GM12878 (cell line): ENCODE measurements at regions not wholly inside any gene's neighbourhood (a gene's known extent, or its start where the extent isn't known, plus 50 kb on each side); places are given as distances from the start of the nearest gene placed in this dataset.

Experiments used
- ATAC-seq: fragments of 200-7000 bp; cut with Tn5 transposase; 3 replicates; pipeline ENCODE4 v1.9.1; 2020; ENCODE audit warnings: mild to moderate bottlenecking, moderate library complexity
- BruUV-seq: library from RNA; stranded (reverse); fragments of 400-500 nt; replicated peaks from 2 replicates; lab custom pipeline; 2021; lab: Mats Ljungman, UMichigan
- CTCF ChIA-PET: fragments of 300-600 bp; sonication (Branson Sonifier 250); formaldehyde crosslinking; extraction: SDS; loops from one replicate; lab custom pipeline; 2021; ENCODE audit warnings: inconsistent platforms; lab: Yijun Ruan, JAX
- POLR2A ChIA-PET: fragments of 350-600 bp; formaldehyde crosslinking; extraction: SDS; loops from one replicate; lab custom pipeline; 2021; ENCODE audit warnings: inconsistent platforms; lab: Charles Lee
- RAD21 ChIA-PET: fragments of 300-600 bp; sonication (Branson Sonifier 250); formaldehyde crosslinking; loops from one replicate; lab custom pipeline; 2023; ENCODE audit warnings: antibody characterized with exemption; ENCODE audit not compliant: unreplicated experiment; lab: Charles Lee
- SMC1A ChIA-PET: fragments of 300-600 bp; sonication (Branson Sonifier 250); formaldehyde crosslinking; loops from one replicate; lab custom pipeline; 2023; ENCODE audit not compliant: unreplicated experiment, uncharacterized antibody; lab: Charles Lee
- DNase-seq: peaks from one replicate; pipeline ENCODE4 v3.0.0-alpha.2; 2011; ENCODE audit warnings: low read depth, low spot score
- FAIRE-seq: peaks from 3 replicates; lab custom pipeline; 2011; peaks lifted over from hg19 to GRCh38; lab: Jason Lieb, UNC
- H2AFZ ChIP-seq: 2 replicates; pipeline ENCODE4 v1.6.0; 2011; ENCODE audit warnings: low read depth, low read length, control low read depth; ENCODE audit not compliant: control insufficient read depth
- H3K27ac ChIP-seq: 2 replicates; pipeline ENCODE4 v1.5.1; 2011; ENCODE audit warnings: control low read depth; ENCODE audit not compliant: control insufficient read depth, insufficient read depth
- H3K27me3 ChIP-seq, 2 experiments: replicated peaks in 1 of 2; 2 replicates each; pipeline versions ENCODE4 v1.6.0 to v1.6.1; 2011; ENCODE audit warnings: low read length in 1 of 2; ENCODE audit not compliant: control insufficient read depth in 2 of 2, insufficient read depth in 2 of 2
- H3K36me3 ChIP-seq, 2 experiments: 2 replicates each; pipeline ENCODE4 v1.5.1; 2011; ENCODE audit warnings: low read length in 1 of 2; ENCODE audit not compliant: control insufficient read depth in 2 of 2, insufficient read depth in 2 of 2
- H3K4me1 ChIP-seq: 2 replicates; pipeline ENCODE4 v1.6.1; 2011; ENCODE audit warnings: mild to moderate bottlenecking, low read length, moderate library complexity, mixed read lengths; ENCODE audit not compliant: control insufficient read depth, insufficient read depth
- H3K4me2 ChIP-seq: 2 replicates; pipeline ENCODE4 v1.6.0; 2011; ENCODE audit warnings: control low read depth; ENCODE audit not compliant: control insufficient read depth, insufficient read depth
- H3K4me3 ChIP-seq: fragments of 200-600 bp; sonication (generic); 2 replicates; pipeline ENCODE4 v1.5.1; 2016
- H3K79me2 ChIP-seq: 2 replicates; pipeline ENCODE4 v1.6.0; 2011; ENCODE audit warnings: low read length; ENCODE audit not compliant: control insufficient read depth, insufficient read depth
- H3K9ac ChIP-seq: 2 replicates; pipeline ENCODE4 v1.8.0; 2011; ENCODE audit warnings: low read length, control low read depth, mixed read lengths; ENCODE audit not compliant: control insufficient read depth, insufficient read depth
- H3K9me3 ChIP-seq: replicated peaks from 3 replicates; pipeline ENCODE4 v1.5.1; 2011; ENCODE audit warnings: mild to moderate bottlenecking, low read length; ENCODE audit not compliant: control insufficient read depth, insufficient read depth
- H4K20me1 ChIP-seq: 2 replicates; pipeline ENCODE4 v1.6.0; 2011; ENCODE audit not compliant: control insufficient read depth, insufficient read depth
- BCL11A ChIP-seq: IDR thresholded peaks from 2 replicates; pipeline ENCODE4 v1.6.1; 2011; ENCODE audit warnings: low read depth, low read length
- CHD1 ChIP-seq: IDR thresholded peaks from 2 replicates; pipeline ENCODE4 v1.6.1; 2012; ENCODE audit warnings: low read depth, low read length, improper control_type of control experiment
- EZH2 ChIP-seq: IDR thresholded peaks from 2 replicates; pipeline ENCODE4 v1.6.1; 2012; ENCODE audit warnings: low read depth, mild to moderate bottlenecking, control low read depth, inconsistent platforms, low read length, borderline replicate concordance; ENCODE audit not compliant: control insufficient read depth
- GATAD2B ChIP-seq: fragments of 450-650 bp; conservative IDR thresholded peaks from 2 replicates; pipeline ENCODE4 v1.6.1; 2017; ENCODE audit warnings: low read depth, mild to moderate bottlenecking, moderate library complexity
- HDAC2 ChIP-seq: fragments of 200-600 bp; sonication (generic); IDR thresholded peaks from 2 replicates; pipeline ENCODE4 v1.6.1; 2017
- MEF2B ChIP-seq: fragments of 450-650 bp; IDR thresholded peaks from 2 replicates; pipeline ENCODE4 v1.6.1; 2018; ENCODE audit warnings: mild to moderate bottlenecking, moderate library complexity; ENCODE audit not compliant: partially characterized antibody, poor library complexity, severe bottlenecking
- PKNOX1 ChIP-seq: fragments of 450-650 bp; IDR thresholded peaks from 2 replicates; pipeline ENCODE4 v1.6.1; 2016; ENCODE audit warnings: mild to moderate bottlenecking
- RB1 ChIP-seq: fragments of 450-650 bp; formaldehyde crosslinking; IDR thresholded peaks from 2 replicates; pipeline ENCODE4 v1.6.1; 2017; ENCODE audit warnings: mild to moderate bottlenecking, borderline replicate concordance
- SMAD5 ChIP-seq: IDR thresholded peaks from 2 replicates; pipeline ENCODE4 v1.6.1; 2016; ENCODE audit warnings: antibody characterized with exemption, low read depth
- ZBTB11 ChIP-seq: fragments of 450-650 bp; formaldehyde crosslinking; IDR thresholded peaks from 2 replicates; pipeline ENCODE4 v1.5.0; 2022; ENCODE audit warnings: mild to moderate bottlenecking, missing genetic modification characterization
- ZNF207 ChIP-seq: fragments of 450-650 bp; IDR thresholded peaks from 2 replicates; pipeline ENCODE4 v1.6.1; 2014; ENCODE audit warnings: antibody characterized with exemption, mild to moderate bottlenecking, borderline replicate concordance
- WGBS: methylation state at CpG from one replicate; pipeline ENCODE4 v1.1.6; 2016; ENCODE audit warnings: low lambda C conversion rate; ENCODE audit not compliant: insufficient replicate concordance, insufficient coverage; ENCODE audit errors: missing lambda C conversion rate; 5-methylcytosine and 5-hydroxymethylcytosine counted together
- in situ Hi-C: fragments of 300-500 bp; cut with MboI; formaldehyde crosslinking; loops from 9 replicates; pipeline ENCODE4 v1.14.3; 2018; ENCODE audit warnings: mixed read lengths
- intact Hi-C: fragments of 100-400 bp; cut with micrococcal nuclease; formaldehyde crosslinking; loops from one replicate; pipeline ENCODE4 v1.14.2; 2022; ENCODE audit not compliant: unreplicated experiment
- TF ChIP-seq, protein P1 (sequence below): IDR thresholded peaks from 2 replicates; pipeline ENCODE4 v1.6.1; 2012; ENCODE audit warnings: low read depth, low read length, improper control_type of control experiment
- TF ChIP-seq, protein P2 (sequence below): fragments of 450-650 bp; formaldehyde crosslinking; IDR thresholded peaks from 2 replicates; pipeline ENCODE4 v1.4.0; 2022; ENCODE audit warnings: mild to moderate bottlenecking, moderate library complexity

- TF ChIP-seq ZBTB11 (CRISPR knock-in tag) (no peak), GATAD2B (no peak)
- TF ChIP-seq, protein P1, sequence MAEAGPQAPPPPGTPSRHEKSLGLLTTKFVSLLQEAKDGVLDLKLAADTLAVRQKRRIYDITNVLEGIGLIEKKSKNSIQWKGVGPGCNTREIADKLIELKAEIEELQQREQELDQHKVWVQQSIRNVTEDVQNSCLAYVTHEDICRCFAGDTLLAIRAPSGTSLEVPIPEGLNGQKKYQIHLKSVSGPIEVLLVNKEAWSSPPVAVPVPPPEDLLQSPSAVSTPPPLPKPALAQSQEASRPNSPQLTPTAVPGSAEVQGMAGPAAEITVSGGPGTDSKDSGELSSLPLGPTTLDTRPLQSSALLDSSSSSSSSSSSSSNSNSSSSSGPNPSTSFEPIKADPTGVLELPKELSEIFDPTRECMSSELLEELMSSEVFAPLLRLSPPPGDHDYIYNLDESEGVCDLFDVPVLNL = no peak
Observed at GRCh38 chr10:114770009-114770408, 51.6 kb upstream of the FHIP2A start (continued).

DNA sequence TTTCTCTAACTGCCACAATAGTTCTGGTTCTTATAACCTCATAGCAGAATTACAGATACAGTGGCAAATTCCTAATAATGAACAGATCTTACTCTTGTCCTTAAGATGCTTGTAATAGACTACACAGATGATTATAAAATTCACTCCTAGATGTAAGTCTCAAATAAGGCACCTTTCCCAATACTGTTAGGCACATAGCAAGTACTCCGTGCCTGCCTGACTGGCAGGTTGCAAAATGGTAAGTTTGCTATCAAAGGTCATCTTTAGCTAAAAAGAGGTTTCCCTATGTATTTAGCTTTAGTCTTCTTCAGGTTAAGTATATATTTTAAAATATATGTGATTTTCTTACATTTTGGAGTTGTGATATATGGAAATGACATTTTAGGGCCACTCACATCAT, 50.4 kb upstream of the FHIP2A start:
- TF ChIP-seq PKNOX1 (no peak), ZNF207 (no peak), HDAC2 (no peak), SMAD5 (no peak), BCL11A (no peak), CHD1 (no peak), RB1 (no peak), MEF2B (no peak), EZH2 (no peak)
- TF ChIP-seq, protein P2, sequence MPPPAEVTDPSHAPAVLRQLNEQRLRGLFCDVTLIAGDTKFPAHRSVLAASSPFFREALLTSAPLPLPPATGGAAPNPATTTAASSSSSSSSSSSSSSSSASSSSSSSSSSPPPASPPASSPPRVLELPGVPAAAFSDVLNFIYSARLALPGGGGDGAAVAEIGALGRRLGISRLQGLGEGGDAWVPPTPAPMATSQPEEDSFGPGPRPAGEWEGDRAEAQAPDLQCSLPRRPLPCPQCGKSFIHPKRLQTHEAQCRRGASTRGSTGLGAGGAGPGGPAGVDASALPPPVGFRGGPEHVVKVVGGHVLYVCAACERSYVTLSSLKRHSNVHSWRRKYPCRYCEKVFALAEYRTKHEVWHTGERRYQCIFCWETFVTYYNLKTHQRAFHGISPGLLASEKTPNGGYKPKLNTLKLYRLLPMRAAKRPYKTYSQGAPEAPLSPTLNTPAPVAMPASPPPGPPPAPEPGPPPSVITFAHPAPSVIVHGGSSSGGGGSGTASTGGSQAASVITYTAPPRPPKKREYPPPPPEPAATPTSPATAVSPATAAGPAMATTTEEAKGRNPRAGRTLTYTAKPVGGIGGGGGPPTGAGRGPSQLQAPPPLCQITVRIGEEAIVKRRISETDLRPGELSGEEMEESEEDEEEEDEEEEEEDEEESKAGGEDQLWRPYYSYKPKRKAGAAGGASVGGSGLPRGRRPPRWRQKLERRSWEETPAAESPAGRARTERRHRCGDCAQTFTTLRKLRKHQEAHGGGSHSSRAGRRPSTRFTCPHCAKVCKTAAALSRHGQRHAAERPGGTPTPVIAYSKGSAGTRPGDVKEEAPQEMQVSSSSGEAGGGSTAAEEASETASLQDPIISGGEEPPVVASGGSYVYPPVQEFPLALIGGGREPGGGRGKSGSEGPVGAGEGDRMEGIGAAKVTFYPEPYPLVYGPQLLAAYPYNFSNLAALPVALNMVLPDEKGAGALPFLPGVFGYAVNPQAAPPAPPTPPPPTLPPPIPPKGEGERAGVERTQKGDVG (CRISPR knock-in tag) = no peak
- H3K79me2 ChIP-seq = no peaks in the 10 kb centered on the region
- WGBS = 50% methylated on average over 1 of the region's 1 CpG
- no peak overlapping the region for H3K4me2 ChIP-seq
- ChIA-PET POLR2A (no interaction called here), RAD21 (no interaction called here), SMC1A (no interaction called here), CTCF (interaction anchor here (0.9 kb wide), 1 partner anchor 15 kb away, joined by 3 read pairs; no protein-coding TSS in a partner anchor)
- H3K9ac ChIP-seq = no peak overlapping the region
- in situ Hi-C loops (no loop called here), intact Hi-C loops (no loop called here)
- no peak for ATAC-seq
- DNase-seq = no peak
- H3K4me1 ChIP-seq = no peaks in the 10 kb centered on the region
- no peak overlapping the region for H3K27ac ChIP-seq
- H2AFZ ChIP-seq = no peak overlapping the region
- H3K27me3 ChIP-seq = peaks cover 0 to 12% of the 10 kb centered on the region in 2 experiments
- H3K9me3 ChIP-seq = no peaks in the 10 kb centered on the region
- no peak for FAIRE-seq
- H4K20me1 ChIP-seq = no peaks in the 10 kb centered on the region
- BruUV-seq = no TSS peak
- no peaks in the 10 kb centered on the region for H3K36me3 ChIP-seq
- H3K4me3 ChIP-seq = no peak overlapping the region
